DMS53 (cell line): ENCODE measurements at regions not wholly inside any gene's neighbourhood (a gene's known extent, or its start where the extent isn't known, plus 50 kb on each side); places are given as distances from the start of the nearest gene placed in this dataset.
"Not testable (repeated sequence)": the region's sequence is repeated elsewhere in the genome, so short reads cannot be mapped to it uniquely, and the experiment has no call there.

Source experiments
- DNase-seq: peaks from one replicate; lab custom pipeline; 2025; lab: John Stamatoyannopoulos, UW

DNA sequence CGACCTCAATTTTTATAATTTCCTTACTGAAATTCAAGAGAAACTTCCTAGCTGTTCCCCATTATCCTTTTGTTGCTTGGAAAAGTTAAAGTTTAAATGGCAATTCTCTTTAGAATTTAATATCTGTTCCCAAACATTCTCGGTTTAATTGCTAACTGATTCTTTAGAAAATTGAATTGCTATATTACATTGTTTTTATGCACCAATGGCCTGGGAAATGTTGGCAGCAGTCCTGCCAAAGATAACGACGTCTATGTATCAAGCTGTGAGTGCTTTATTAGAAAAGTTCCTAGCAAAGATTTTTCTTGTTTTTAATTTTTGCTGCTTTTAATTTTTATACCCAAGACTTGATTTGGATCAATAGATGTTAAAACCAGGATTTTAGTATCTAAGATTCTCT is 167.8 kb upstream of the HDAC4 start:
- no peak for DNase-seq

DNA sequence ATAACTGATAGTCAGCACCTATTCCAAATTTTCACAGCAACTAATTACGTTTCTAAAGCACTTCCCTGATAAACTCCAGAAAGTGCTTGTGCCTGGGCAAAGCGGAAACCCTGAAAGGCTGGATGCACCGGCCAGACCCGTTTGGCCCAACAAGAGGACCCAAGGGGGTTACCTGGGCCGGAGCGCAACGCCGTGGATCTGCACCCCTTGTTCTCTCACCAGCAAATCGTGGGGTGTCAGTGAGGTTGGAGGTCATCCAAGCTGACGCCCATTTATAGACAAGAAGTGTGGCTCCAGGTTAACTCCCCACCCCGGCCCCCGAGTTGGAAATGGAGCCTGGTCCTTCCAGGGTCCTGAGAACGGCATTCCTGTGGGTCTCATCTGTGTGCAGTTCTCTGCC is 167.0 kb upstream of the HDAC4 start:
- no peak for DNase-seq

DNA sequence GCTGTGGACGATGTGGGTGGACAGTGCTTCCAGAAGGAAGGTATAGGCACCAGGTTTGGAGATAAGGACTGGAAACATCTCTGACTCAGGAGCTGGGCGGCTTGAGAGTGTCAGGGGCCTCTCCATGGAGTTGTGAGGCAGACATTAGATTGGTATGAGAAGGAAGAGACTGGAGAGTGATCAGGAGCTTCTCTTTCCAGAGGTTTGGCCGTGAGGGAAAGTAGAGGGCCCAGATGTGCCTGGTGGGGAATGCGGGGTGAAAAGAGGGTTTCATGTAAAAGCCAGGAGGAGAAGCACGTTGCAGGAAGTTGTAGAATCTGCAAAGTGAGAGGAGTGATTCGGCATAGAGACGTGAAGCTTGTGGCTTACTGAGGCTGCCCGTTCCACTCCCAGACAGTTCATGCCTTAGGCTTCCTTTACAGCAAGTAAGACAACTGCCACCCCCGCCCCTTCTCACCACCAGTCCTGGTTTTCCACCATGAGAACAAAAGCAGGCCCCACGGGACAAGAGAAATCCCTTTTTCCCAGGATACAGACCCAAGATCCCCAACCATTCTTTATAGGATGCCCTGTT is 166.3 kb upstream of the HDAC4 start:
- no peak for DNase-seq

DNA sequence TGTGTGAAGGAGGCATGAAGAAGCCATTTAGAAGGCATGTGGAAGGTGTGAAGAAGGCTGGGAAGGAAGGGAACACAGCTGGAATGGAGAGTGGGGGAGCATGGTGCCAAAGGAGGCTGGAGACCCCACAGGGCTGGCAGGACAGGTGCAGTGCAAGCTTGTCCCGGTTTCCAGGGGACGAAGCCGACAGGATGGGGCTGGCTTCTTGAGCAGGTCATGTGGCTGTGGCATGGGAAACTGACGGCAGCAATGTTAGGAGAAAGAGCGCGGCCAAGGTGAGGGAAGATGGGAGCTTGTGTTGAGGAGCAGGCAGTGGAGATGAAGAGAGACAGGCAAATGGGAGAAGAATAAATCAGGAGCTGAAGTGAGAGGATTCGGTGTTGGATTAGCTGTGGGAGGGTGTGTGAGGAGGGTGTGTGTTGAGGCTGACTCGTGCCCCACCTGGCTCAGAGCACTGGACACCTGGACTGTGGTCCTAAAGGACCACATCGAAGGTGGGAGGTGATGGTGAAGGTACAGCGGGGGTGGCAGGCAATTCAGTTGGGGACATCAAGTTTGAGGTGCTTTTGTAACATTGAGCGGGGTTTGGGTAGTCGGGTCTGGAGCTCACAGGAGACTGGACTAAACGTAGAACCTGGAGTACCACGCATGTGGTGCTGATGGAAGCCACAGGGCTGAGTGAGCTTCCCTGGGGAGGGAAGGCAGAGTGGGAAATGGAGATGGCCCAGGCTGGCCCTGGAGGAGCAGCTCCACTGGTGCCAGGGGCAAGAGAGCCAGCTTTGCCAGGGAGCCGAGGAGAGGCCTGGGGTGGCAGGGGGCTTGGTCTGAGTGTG is 165.6 kb upstream of the HDAC4 start:
- DNase-seq: no peak

DNA sequence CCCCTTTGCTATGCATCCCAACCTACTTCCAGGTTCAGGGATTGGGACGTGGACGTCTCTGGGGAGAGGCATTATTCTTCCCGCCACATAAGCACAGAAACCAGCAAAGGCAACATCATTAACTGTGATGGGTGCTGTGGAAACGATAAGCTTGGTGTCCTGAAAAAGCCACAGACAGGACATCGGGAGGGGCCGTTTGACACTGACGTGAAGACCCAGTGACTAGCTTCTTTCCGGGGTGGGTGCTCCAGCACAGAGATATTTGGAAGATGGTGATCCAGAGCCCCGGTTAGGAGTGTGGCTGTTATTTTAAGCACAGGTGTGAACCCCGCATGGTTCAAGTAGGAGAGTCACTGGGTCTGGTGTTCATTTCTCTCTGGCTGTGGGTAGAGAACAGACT is 163.8 kb upstream of the HDAC4 start:
- no peak for DNase-seq

DNA sequence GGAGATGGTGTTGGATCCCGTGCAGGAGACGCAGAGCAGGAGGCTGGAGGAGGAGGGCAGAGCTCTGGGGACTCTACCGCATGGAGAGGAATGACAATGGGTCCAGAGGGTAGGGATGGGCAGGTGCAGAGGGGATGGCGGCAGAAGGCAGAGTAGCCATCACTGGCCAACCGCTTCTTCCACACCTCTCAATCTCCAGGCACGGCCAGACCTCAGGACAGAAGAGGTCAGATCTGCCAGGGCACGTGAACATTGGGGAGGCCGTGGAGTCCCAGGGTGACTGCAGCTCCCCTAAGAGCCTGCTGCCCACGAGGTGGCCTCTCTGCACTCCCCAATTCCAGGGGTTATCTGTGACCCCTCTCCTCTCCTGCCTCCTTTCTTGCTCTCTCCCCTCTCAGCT is 162.7 kb upstream of the HDAC4 start:
- DNase-seq: no peak

GRCh38 chr2:239561446-239562001 is 160.7 kb upstream of the HDAC4 start:
- DNase-seq: no peak

GRCh38 chr2:239559417-239560261 is 158.8 kb upstream of the HDAC4 start:
- DNase-seq: no peak

GRCh38 chr2:239558661-239559060 is 157.8 kb upstream of the HDAC4 start:
- no peak for DNase-seq

GRCh38 chr2:239557516-239557915 is 156.7 kb upstream of the HDAC4 start:
- DNase-seq: no peak

DNA sequence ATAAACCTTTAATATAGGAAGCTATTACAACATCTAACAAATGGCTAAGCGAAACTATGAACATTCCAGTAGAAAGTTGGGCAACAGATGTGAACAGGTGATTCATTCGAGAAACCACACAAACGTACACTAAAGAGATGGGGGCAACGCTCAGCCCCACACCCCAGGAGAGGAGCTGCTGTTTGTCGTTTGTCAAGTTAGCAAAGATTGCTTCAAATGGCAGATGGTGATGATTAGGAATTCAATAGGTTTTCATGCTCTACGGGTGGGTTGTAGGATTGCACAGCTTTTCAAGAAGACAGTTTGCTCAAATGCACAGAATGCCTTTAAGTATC is 154.7 kb upstream of the HDAC4 start:
- DNase-seq: no peak

GRCh38 chr2:239554766-239555570 is 154.1 kb upstream of the HDAC4 start:
- no peak for DNase-seq

DNA sequence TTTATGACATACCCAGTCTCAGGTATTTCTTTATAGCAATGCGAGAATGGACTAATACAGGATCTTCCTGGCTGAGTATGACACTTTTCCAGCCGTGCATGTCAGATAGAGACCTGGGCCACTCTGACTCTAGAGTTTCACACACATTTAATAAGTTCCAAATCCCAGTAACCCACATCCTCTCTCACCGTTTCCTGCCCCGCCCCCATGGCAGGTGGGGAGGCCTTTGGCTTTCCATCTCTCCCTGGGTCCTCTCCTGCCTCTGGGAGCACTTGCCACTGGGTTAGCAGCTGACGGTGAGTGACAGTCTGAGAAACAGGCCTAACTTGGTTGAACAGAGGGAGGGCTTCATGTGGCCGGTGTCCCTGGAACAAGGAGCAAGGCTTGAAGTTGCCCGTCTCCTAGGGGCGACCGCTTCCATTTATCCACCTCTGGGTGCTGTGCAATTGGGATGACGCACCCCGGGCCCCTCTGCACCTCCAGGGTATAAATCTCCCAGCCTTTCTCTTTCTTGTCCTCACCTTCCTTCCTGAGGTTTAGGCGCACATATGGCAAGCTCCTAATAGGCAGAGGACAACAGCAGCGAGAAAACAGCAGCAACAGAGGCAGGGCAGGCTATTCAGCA is 152.7 kb upstream of the HDAC4 start:
- no peak for DNase-seq

GRCh38 chr2:239552213-239552926 is 151.6 kb upstream of the HDAC4 start:
- DNase-seq: no peak

DNA sequence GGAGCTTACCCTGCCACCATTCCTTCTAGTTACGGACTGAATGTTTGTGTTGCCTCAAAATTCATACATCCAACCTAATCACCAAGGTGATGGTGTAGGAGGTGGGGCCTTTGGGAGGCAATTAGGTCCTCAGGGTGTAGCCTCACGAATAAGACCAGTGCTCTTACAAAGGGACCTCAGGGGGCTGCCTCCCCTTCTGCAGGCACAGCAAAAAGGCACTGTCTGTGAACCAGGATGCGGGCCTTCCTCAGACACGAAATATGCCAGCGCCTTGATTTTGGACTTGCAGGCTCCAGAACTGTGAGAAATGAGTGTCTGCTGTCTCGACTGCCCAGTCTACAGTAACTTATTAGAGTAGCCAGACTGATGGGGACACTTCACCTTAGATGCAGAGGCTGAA is 150.4 kb upstream of the HDAC4 start:
- DNase-seq: no peak

DNA sequence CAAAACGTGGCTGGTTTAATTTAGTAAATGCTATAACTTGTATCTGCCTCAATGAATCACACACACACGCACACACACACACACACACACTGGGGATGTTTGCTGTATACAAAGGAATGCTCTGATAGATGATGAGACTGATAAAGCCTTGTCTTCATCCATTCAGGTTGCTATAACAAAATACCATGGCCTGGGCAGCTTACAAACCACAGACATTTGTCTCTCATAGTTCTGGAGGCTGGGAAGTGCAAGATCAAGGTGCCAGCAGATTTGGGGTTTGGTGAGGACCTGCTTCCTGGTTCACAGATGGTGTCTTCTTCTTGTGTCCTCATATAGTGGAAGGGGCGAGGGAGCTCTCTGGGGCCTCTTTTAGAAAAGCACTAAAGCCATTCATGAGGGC is 149.5 kb upstream of the HDAC4 start:
- DNase-seq: no peak

DNA sequence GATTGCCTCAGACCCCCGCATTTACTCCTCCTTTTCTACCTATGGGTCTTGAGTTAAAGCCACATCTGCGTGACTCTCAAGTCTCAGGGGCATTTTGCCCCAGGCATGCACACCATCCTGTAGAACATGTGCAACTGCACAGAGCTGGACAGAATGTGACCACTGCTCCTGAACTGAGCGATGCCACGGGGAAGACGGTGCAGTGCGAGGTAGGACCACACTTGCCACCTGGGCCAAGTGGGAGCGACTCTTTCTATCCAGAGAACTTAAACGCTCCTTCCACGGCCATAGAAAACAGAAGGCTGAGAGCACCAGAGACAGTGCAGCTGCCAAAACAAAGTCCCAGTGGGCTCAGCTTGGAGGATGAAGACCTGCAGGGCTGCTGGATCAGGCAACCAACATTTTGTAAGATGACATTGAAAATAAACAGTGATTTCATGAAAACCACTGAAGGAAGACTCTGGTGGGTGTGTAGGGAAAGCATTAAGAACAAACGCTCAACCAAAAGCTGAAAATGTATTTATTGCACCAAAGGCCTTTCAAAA is 149.0 kb upstream of the HDAC4 start:
- no peak for DNase-seq

DNA sequence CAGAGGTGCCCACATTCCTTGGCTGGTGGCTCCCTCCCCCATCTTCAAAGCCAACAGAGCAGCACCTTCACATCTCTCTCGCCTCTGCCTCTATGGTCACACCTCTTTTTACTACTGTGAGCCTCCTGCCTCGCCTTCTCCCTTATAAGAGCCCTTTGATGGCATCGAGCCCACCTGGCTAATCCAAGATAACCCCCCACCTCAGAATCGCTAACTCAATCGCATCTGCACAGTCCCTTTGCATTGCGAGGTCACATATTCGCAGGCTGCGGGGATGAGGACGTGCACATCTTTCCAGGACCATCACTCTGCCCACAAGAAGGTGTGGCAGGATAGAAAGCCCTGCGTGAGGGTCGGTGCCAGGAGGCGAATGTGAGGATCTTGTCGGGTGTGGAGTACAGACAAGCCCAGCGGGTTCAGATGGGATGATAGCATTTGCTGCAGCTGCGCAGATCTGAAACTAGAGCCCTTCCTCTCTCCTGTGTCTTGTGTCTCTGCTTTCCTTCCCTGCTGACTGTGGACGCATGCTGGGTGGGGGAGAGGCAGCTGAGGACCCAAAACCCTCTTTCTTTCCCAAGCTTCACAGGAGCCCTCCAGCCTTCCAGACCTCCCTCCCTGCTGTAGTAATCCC is 148.3 kb upstream of the HDAC4 start:
- no peak for DNase-seq

GRCh38 chr2:239548451-239548871 is 147.6 kb upstream of the HDAC4 start:
- DNase-seq: no peak

GRCh38 chr2:239547140-239547539 is 146.3 kb upstream of the HDAC4 start:
- DNase-seq: not testable (repeated sequence)
